H1 (cell line): ENCODE measurements at regions not wholly inside any gene's neighbourhood (a gene's known extent, or its start where the extent isn't known, plus 50 kb on each side); places are given as distances from the start of the nearest gene placed in this dataset.
A peak's percentile ranks its signal among the peaks of the same experiment; 100 is the strongest.

Experiments used
- CTCF ChIA-PET: fragments of 300-600 bp; sonication (Branson Sonifier 250); formaldehyde crosslinking; loops from one replicate; lab custom pipeline; 2021; ENCODE audit not compliant: partially characterized antibody; lab: Charles Lee
- POLR2A ChIA-PET: fragments of 300-600 bp; sonication (Branson Sonifier 250); formaldehyde crosslinking; loops from one replicate; lab custom pipeline; 2021; ENCODE audit warnings: inconsistent platforms; ENCODE audit not compliant: partially characterized antibody; lab: Charles Lee
- DNase-seq, 2 experiments: peaks; one replicate each; pipeline versions ENCODE4 v3.0.0 to v3.0.0-alpha.2; 2010 to 2022; ENCODE audit warnings: low spot score in 2 of 2, low read depth in 1 of 2, mixed read lengths in 1 of 2
- FAIRE-seq: peaks from 2 replicates; lab custom pipeline; 2011; peaks lifted over from hg19 to GRCh38; lab: Jason Lieb, UNC
- H2AFZ ChIP-seq: 2 replicates; pipeline ENCODE4 v1.8.1; 2012; ENCODE audit warnings: low read length, inconsistent platforms
- H2AK5ac ChIP-seq: 2 replicates; pipeline ENCODE4 v1.6.1; 2013; ENCODE audit warnings: low read depth, low read length
- H2BK120ac ChIP-seq: replicated peaks from 2 replicates; pipeline ENCODE3; 2013; ENCODE audit warnings: low read depth, low read length, inconsistent platforms
- H2BK12ac ChIP-seq: 2 replicates; pipeline ENCODE4 v1.6.1; 2013; ENCODE audit warnings: low read depth, low read length
- H2BK15ac ChIP-seq: 2 replicates; pipeline ENCODE4 v1.6.1; 2013; ENCODE audit warnings: low read length
- H2BK20ac ChIP-seq: 2 replicates; pipeline ENCODE4 v1.6.1; 2013; ENCODE audit warnings: low read length
- H2BK5ac ChIP-seq: 2 replicates; pipeline ENCODE4 v1.6.1; 2013; ENCODE audit warnings: low read depth, low read length
- H3K14ac ChIP-seq: 2 replicates; pipeline ENCODE4 v1.6.1; 2013; ENCODE audit warnings: inconsistent platforms; ENCODE audit not compliant: insufficient read length
- H3K18ac ChIP-seq: 2 replicates; pipeline ENCODE4 v1.6.1; 2013; ENCODE audit warnings: low read length; ENCODE audit errors: extremely low read depth
- H3K23ac ChIP-seq: 2 replicates; pipeline ENCODE4 v1.6.1; 2013; ENCODE audit warnings: inconsistent platforms; ENCODE audit not compliant: insufficient read length
- H3K23me2 ChIP-seq: 2 replicates; pipeline ENCODE4 v1.6.1; 2013; ENCODE audit warnings: low read depth, low read length
- H3K27ac ChIP-seq: 2 replicates; pipeline ENCODE4 v1.6.1; 2011; ENCODE audit warnings: low read depth, low read length, inconsistent platforms
- H3K27me3 ChIP-seq, 4 experiments: replicated peaks in 1 of 4; 1 replicate in 1 of 4; 2 replicates in 3 of 4; pipeline versions ENCODE4 v1.6.1 to v1.8.1; 2011 to 2013; ENCODE audit warnings: low read length in 3 of 4, mild to moderate bottlenecking in 3 of 4, inconsistent platforms in 2 of 4, mixed read lengths in 2 of 4, moderate library complexity in 1 of 4; ENCODE audit not compliant: control insufficient read depth in 3 of 4, insufficient read depth in 3 of 4; ENCODE audit errors: extremely low read depth in 1 of 4
- H3K36me3 ChIP-seq, 4 experiments: 2 replicates each; pipeline versions ENCODE4 v1.6.1 to v1.8.1; 2011 to 2013; ENCODE audit warnings: mild to moderate bottlenecking in 4 of 4, low read length in 3 of 4, moderate library complexity in 2 of 4, control low read depth in 1 of 4, inconsistent platforms in 1 of 4; ENCODE audit not compliant: insufficient read depth in 4 of 4, control insufficient read depth in 2 of 4
- H3K4ac ChIP-seq: replicated peaks from 2 replicates; pipeline ENCODE3; 2013; ENCODE audit warnings: low read length, low read depth, mixed read lengths, inconsistent platforms; ENCODE audit not compliant: insufficient read length
- H3K4me1 ChIP-seq, 4 experiments: replicated peaks in 1 of 4; 1 replicate in 1 of 4; 2 replicates in 3 of 4; pipeline versions ENCODE4 v1.6.1 to v1.8.1; 2011 to 2013; ENCODE audit warnings: low read length in 3 of 4, inconsistent platforms in 2 of 4, mixed read lengths in 1 of 4; ENCODE audit not compliant: insufficient read depth in 4 of 4, control insufficient read depth in 3 of 4
- H3K4me2 ChIP-seq, 2 experiments: 2 replicates each; pipeline versions ENCODE4 v1.6.1 to v1.8.1; 2011 to 2013; ENCODE audit warnings: low read depth in 2 of 2, low read length in 2 of 2, control low read depth in 1 of 2, inconsistent platforms in 1 of 2, mild to moderate bottlenecking in 1 of 2; ENCODE audit not compliant: insufficient read depth in 1 of 2
- H3K4me3 ChIP-seq, 4 experiments: fragments of 200-600, 300-600 bp in 1 of 4; sonication (generic), shearing (Covaris generic), sonication (Bioruptor Twin) in 1 of 4; 2 replicates each; pipeline versions ENCODE4 v1.5.1 to v1.8.1; 2011 to 2016; ENCODE audit warnings: low read length in 4 of 4, low read depth in 3 of 4, control low read depth in 2 of 4, inconsistent platforms in 2 of 4, mild to moderate bottlenecking in 2 of 4, mixed read lengths in 1 of 4, moderate library complexity in 1 of 4; ENCODE audit not compliant: insufficient read depth in 2 of 4; ENCODE audit errors: extremely low read depth in 1 of 4
- H3K56ac ChIP-seq: replicated peaks from 2 replicates; pipeline ENCODE3; 2013; ENCODE audit warnings: low read depth, mild to moderate bottlenecking, mixed read lengths, low read length, inconsistent platforms; ENCODE audit not compliant: insufficient read length
- H3K79me1 ChIP-seq: 2 replicates; pipeline ENCODE4 v1.6.1; 2013; ENCODE audit warnings: low read depth, low read length, control low read depth
- H3K79me2 ChIP-seq, 2 experiments: 2 replicates each; pipeline versions ENCODE4 v1.6.1 to v1.8.1; 2012 to 2013; ENCODE audit warnings: low read length in 2 of 2, mild to moderate bottlenecking in 2 of 2, inconsistent platforms in 1 of 2; ENCODE audit not compliant: insufficient read depth in 2 of 2, control insufficient read depth in 1 of 2
- H3K9ac ChIP-seq, 4 experiments: replicated peaks in 1 of 4; 1 replicate in 1 of 4; 2 replicates in 3 of 4; pipeline versions ENCODE4 v1.6.1 to v1.8.1; 2011 to 2013; ENCODE audit warnings: low read depth in 3 of 4, low read length in 3 of 4, control low read depth in 2 of 4, mild to moderate bottlenecking in 2 of 4, moderate library complexity in 2 of 4, inconsistent platforms in 1 of 4; ENCODE audit errors: extremely low read depth in 1 of 4
- H3K9me3 ChIP-seq, 2 experiments: 2 replicates each; pipeline versions ENCODE4 v1.6.1 to v1.8.1; 2012 to 2013; ENCODE audit warnings: mild to moderate bottlenecking in 2 of 2, moderate library complexity in 2 of 2, control low read depth in 1 of 2, inconsistent platforms in 1 of 2, low read depth in 1 of 2, low read length in 1 of 2, mixed read lengths in 1 of 2; ENCODE audit not compliant: insufficient read depth in 2 of 2
- H4K20me1 ChIP-seq, 2 experiments: replicated peaks in 1 of 2; 2 replicates each; pipeline versions ENCODE3 to v1.8.1; 2011 to 2013; ENCODE audit warnings: inconsistent platforms in 2 of 2, low read length in 2 of 2, mild to moderate bottlenecking in 1 of 2; ENCODE audit not compliant: insufficient read depth in 2 of 2, control insufficient read depth in 1 of 2
- H4K5ac ChIP-seq: 2 replicates; pipeline ENCODE4 v1.6.1; 2013; ENCODE audit warnings: low read length, low read depth, mixed read lengths, inconsistent platforms; ENCODE audit not compliant: insufficient read length
- H4K8ac ChIP-seq: 2 replicates; pipeline ENCODE4 v1.8.0; 2013; ENCODE audit warnings: mild to moderate bottlenecking, moderate library complexity, low read length, inconsistent platforms; ENCODE audit not compliant: insufficient read depth; ENCODE audit errors: extremely low read depth
- H4K91ac ChIP-seq: replicated peaks from 2 replicates; pipeline ENCODE3; 2013; ENCODE audit warnings: low read length, mixed read lengths, inconsistent platforms; ENCODE audit not compliant: insufficient read length
- CEBPB ChIP-seq: IDR thresholded peaks from 2 replicates; pipeline ENCODE4 v1.6.1; 2012; ENCODE audit warnings: low read depth, low read length
- CREB1 ChIP-seq: IDR thresholded peaks from 2 replicates; pipeline ENCODE4 v1.6.1; 2012; ENCODE audit warnings: inconsistent platforms
- KDM4A ChIP-seq: IDR thresholded peaks from one replicate; pipeline ENCODE4 v1.7.1; 2012; ENCODE audit warnings: low read depth, mild to moderate bottlenecking, moderate library complexity, low read length, inconsistent platforms; ENCODE audit not compliant: severe bottlenecking
- KDM5A ChIP-seq: fragments of 200-600 bp; IDR thresholded peaks from 2 replicates; pipeline ENCODE4 v1.7.1; 2012; ENCODE audit warnings: mild to moderate bottlenecking, low read length, inconsistent platforms, mixed read lengths
- RFX5 ChIP-seq: IDR thresholded peaks from 2 replicates; pipeline ENCODE4 v1.6.1; 2011; ENCODE audit warnings: low read depth, low read length, improper control_type of control experiment, borderline replicate concordance
- RXRA ChIP-seq: IDR thresholded peaks from 2 replicates; pipeline ENCODE4 v1.6.1; 2011; ENCODE audit warnings: low read depth, mild to moderate bottlenecking, low read length, moderate library complexity; ENCODE audit not compliant: insufficient read depth
- SIRT6 ChIP-seq: IDR thresholded peaks from one replicate; pipeline ENCODE4 v1.7.1; 2012; ENCODE audit warnings: low read length, inconsistent platforms
- SIX5 ChIP-seq: IDR thresholded peaks from 2 replicates; pipeline ENCODE4 v1.6.1; 2011; ENCODE audit warnings: mild to moderate bottlenecking, low read depth, low read length
- SUZ12 ChIP-seq: fragments of 200-600 bp; sonication (generic); IDR thresholded peaks from 2 replicates; pipeline ENCODE4 v1.6.1; 2012; ENCODE audit warnings: mild to moderate bottlenecking, inconsistent platforms, low read length, moderate library complexity, mixed read lengths
- TBP ChIP-seq: IDR thresholded peaks from 2 replicates; pipeline ENCODE4 v1.6.1; 2011; ENCODE audit warnings: low read depth, low read length, improper control_type of control experiment
- WGBS, 2 experiments: shearing (Covaris generic) in 1 of 2; methylation state at CpG; one replicate each; pipeline versions ENCODE4 v1.1.6 to v1.1.7; 2013 to 2015; ENCODE audit warnings: low lambda C conversion rate in 2 of 2, mixed read lengths in 2 of 2, inconsistent platforms in 1 of 2, low coverage in 1 of 2, missing lambda C conversion rate in 1 of 2; ENCODE audit not compliant: insufficient replicate concordance in 2 of 2, insufficient coverage in 1 of 2, insufficient read length in 1 of 2; ENCODE audit errors: extremely low coverage in 1 of 2, missing lambda C conversion rate in 1 of 2; 5-methylcytosine and 5-hydroxymethylcytosine counted together
- TF ChIP-seq, protein P1 (sequence below): IDR thresholded peaks from 2 replicates; pipeline ENCODE4 v1.6.1; 2011; ENCODE audit warnings: low read length, improper control_type of control experiment
- TF ChIP-seq, protein P2 (sequence below), 3 experiments: IDR thresholded peaks; 1 replicate in 2 of 3; 2 replicates in 1 of 3; pipeline versions ENCODE4 v1.5.1 to v1.6.1; 2011; ENCODE audit warnings: low read length in 3 of 3, mild to moderate bottlenecking in 3 of 3, inconsistent platforms in 2 of 3, low read depth in 1 of 3, moderate library complexity in 1 of 3; ENCODE audit not compliant: insufficient read depth in 1 of 3; ENCODE audit errors: control extremely low read depth in 1 of 3

DNA sequence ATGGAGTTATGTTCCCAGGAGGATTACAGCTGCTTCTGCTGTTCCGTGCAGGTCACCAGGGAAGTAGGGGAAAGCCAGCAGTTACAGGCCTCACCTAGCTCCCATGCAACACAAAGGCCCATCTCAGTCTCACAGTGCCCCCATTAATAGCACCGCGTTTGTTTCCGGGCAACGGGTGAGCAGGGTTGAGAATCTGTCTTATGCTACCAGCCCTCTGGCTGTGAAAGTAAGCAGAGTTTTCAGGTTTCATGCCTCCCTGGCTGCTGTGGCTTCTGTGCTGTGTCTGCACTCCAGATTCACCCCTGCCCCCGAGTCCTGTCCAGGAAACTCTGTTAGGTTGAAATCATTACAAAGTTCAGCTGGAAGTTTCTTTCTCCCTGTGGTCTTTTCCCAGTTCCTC, 254.4 kb upstream of the GPR149 start:
- POLR2A ChIA-PET = no interaction called here
- DNase-seq = no peak

More for the DNA sequence above, 254.4 kb upstream of the GPR149 start:
- Histone ChIP-seq H4K91ac (no peak overlapping the region), H4K5ac (no peak overlapping the region), H2BK120ac (no peak overlapping the region), H3K4ac (no peak overlapping the region), H3K36me3 (no peaks in the 10 kb centered on the region), H3K27me3 (no peaks in the 10 kb centered on the region), H3K56ac (no peak overlapping the region), H3K4me2 (no peak overlapping the region), H3K79me2 (no peaks in the 10 kb centered on the region), H3K14ac (no peak overlapping the region), H3K79me1 (no peaks in the 10 kb centered on the region), H3K27ac (no peak overlapping the region), H3K18ac (no peak overlapping the region), H2BK12ac (no peak overlapping the region), H4K8ac (no peak overlapping the region), H3K9me3 (no peaks in the 10 kb centered on the region), H2BK15ac (no peak overlapping the region), H3K9ac (no peak overlapping the region; a peak in 1 of 7 replicates), H2AFZ (peak overlapping the region; percentile 94), H3K23ac (no peak overlapping the region), H3K4me3 (no peak overlapping the region), H2AK5ac (no peak overlapping the region), H2BK20ac (no peak overlapping the region), H2BK5ac (no peak overlapping the region), H4K20me1 (no peaks in the 10 kb centered on the region), H3K23me2 (no peaks in the 10 kb centered on the region), H3K4me1 (no peaks in the 10 kb centered on the region)
- FAIRE-seq = no peak
- CTCF ChIA-PET = interaction anchor here (0.7 to 2.5 kb wide), 14 partner anchors 9 to 204 kb away, joined by 3 to 9 read pairs (median 3); no protein-coding TSS in a partner anchor
- 97% methylated on average over 6 of the region's 6 CpGs; no CpG with 5 or more reads in 1 of the 2 experiments for WGBS, 2 experiments
- no peak for TF ChIP-seq KDM4A
- TF ChIP-seq, protein P1, sequence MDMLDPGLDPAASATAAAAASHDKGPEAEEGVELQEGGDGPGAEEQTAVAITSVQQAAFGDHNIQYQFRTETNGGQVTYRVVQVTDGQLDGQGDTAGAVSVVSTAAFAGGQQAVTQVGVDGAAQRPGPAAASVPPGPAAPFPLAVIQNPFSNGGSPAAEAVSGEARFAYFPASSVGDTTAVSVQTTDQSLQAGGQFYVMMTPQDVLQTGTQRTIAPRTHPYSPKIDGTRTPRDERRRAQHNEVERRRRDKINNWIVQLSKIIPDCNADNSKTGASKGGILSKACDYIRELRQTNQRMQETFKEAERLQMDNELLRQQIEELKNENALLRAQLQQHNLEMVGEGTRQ = no peak
- TF ChIP-seq CEBPB = no peak
- TF ChIP-seq RXRA = no peak
- TF ChIP-seq SIRT6 = no peak
- TF ChIP-seq SUZ12 = no peak
- TF ChIP-seq, protein P2, sequence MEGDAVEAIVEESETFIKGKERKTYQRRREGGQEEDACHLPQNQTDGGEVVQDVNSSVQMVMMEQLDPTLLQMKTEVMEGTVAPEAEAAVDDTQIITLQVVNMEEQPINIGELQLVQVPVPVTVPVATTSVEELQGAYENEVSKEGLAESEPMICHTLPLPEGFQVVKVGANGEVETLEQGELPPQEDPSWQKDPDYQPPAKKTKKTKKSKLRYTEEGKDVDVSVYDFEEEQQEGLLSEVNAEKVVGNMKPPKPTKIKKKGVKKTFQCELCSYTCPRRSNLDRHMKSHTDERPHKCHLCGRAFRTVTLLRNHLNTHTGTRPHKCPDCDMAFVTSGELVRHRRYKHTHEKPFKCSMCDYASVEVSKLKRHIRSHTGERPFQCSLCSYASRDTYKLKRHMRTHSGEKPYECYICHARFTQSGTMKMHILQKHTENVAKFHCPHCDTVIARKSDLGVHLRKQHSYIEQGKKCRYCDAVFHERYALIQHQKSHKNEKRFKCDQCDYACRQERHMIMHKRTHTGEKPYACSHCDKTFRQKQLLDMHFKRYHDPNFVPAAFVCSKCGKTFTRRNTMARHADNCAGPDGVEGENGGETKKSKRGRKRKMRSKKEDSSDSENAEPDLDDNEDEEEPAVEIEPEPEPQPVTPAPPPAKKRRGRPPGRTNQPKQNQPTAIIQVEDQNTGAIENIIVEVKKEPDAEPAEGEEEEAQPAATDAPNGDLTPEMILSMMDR (IDR thresholded peaks at IDR 0.05; ENCODE audit: control extremely low read depth in 1 of 3, insufficient read depth in 1 of 3, low read depth in 1 of 3, low read length in 3 of 3) = no peak
- TF ChIP-seq CREB1 = no peak
- no peak for TF ChIP-seq KDM5A
- no peak for TF ChIP-seq RFX5
- no peak for TF ChIP-seq SIX5
- no peak for TF ChIP-seq TBP
